T47D (cell line): ENCODE measurements at regions not wholly inside any gene's neighbourhood (a gene's known extent, or its start where the extent isn't known, plus 50 kb on each side); places are given as distances from the start of the nearest gene placed in this dataset.
"Not testable (repeated sequence)": the region's sequence is repeated elsewhere in the genome, so short reads cannot be mapped to it uniquely, and the experiment has no call there.

Source experiments
- DNase-seq, 2 experiments: peaks; one replicate each; pipeline versions ENCODE4 v3.0.0 to v3.0.0-alpha.2; 2011 to 2012; ENCODE audit warnings: low read depth in 1 of 2, low spot score in 1 of 2
- JUND ChIP-seq: IDR thresholded peaks from 2 replicates; pipeline ENCODE4 v1.6.1; 2012; ENCODE audit warnings: low read depth
- in situ Hi-C: cut with HindIII; loops from 2 replicates; pipeline ENCODE4 v1.10.0; 2016; ENCODE audit warnings: low sequenced_read_pairs, low pct_unique_long_range_greater_than_20kb

DNA sequence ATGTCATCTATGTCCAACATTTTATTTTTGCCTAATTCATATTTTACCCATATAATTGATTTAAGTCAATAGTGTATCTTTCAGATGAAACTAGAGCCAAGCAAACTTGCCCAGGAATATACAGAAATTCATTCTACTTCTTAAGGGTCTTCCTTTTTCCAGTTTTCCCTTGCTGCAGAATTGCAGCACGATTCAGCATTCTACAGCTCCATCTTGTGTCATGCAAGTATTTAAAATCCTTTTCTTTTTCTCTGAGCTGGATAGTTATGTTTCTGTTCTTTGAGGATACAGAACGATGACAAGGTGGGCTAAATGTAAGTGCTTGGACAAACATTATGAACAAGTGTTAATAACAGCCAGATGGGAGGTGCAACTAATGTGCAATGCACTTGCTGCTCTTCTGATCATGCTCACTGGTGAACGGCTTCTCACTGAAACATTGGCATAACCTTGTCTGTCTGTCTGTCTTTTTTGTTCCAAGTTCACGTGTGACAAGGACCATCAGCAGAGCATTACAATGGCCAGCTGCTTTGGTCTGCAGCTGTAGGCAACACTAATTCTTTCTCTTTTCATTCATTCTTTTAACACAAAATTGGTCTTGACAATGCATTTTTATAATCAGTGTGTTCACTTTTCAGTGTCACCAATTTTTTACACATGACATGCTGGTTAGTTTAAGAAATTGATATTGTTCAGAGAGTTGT is 1821.7 kb downstream of the ARAP2 start:
- in situ Hi-C loops, result no loop called here
- no peak for TF ChIP-seq JUND
- DNase-seq, result peak in 1 of 2 experiments; percentile 15

DNA sequence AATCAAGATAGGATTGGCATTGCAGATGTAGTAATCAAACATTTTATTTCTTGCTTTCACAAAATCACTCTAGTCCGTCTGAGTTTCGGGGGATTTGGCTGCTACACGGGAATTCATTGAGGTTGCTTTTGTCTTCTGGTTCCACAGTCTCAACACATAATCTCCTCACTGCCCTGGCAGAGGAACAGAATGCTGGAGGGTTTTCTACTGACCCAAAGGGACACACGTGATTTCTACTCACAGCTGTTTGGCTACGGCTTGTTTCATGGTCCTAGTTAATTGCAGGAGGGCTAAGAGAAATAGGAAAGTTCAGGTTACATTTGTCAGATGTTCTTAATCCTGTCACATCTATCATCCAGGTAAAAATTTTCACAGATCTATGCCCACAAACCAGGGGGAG is 1811.6 kb downstream of the ARAP2 start:
- no peak for DNase-seq
- TF ChIP-seq JUND, result no peak
- in situ Hi-C loops, result no loop called here

DNA sequence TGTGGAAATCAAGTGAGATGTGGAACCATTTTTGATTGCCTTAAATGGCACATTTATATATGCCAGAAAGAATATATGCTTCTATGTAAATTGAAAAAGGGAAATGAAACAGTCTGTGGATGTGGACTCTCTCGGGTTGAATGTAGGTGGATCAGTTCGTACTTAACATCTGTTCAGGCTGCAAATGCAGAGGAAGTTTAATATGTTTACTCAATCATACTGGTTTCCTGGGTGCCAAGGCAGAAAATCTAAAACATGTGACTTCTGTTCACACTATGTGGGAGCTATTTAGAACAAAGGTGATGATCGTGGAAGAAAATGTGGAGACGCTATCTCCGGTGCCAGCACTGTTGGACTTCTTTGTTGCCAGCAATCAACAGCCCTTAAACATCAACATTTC is 1809.9 kb downstream of the ARAP2 start:
- DNase-seq, in situ Hi-C loops: not testable (repeated sequence)

DNA sequence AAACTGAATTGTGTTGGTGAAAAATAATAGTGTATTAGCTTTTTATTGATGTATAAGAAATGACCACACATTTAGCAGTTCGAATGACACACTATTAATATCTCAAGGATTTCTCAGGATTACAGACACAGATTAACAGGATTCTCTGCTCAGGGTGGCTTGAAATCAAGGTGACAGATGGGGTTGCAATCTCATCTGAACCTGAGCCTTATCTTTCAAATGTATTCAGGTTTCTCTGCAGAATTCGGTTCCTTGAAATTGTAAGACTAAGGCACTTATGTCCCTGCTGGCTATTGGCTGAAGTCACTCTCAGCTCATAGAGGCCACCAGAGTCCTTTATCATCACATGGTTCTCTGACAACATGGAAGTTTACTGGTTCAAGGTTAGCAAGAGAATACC is 1780.1 kb downstream of the ARAP2 start:
- DNase-seq, result no peak
- TF ChIP-seq JUND, result no peak
- in situ Hi-C loops, result no loop called here

DNA sequence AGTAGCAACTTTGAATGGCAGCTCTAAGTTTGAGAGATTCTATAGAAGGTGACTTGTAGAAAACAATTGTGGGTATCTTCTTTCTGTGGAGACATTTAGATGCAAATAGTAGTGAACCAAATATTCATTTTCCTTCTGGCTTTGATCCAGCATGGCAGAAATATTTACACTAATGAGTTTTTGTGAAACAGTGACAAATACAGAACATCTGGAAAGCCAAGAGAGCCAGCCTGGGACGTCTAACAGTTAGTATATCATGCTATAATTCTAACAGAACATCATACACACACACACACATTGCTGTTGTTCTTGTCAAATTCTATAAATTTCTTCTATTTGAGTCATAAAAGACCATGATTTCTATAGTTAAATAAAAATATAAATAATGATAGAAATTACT is 1777.9 kb downstream of the ARAP2 start:
- in situ Hi-C loops, result no loop called here
- no peak for TF ChIP-seq JUND
- DNase-seq, result no peak

DNA sequence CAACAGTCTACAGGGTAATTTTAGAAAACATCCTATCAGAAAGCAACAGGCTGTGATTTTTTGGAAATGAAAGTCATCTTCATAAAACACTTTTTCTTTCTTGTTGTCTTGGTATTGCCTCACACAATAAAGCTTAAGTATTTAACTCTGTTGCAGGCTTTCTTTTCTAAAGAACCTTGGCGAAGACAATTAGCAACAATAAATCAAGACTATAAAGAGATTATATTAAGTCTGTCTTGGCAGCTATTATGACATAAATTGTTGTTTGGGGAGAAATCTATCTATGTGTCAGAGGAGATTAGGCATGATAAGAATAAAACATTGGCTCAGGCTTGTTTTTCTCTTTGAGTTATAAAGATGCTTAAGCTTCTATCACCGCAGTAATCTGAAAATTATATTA is 1774.8 kb downstream of the ARAP2 start:
- no peak for TF ChIP-seq JUND
- no peak for DNase-seq
- in situ Hi-C loops, result no loop called here

DNA sequence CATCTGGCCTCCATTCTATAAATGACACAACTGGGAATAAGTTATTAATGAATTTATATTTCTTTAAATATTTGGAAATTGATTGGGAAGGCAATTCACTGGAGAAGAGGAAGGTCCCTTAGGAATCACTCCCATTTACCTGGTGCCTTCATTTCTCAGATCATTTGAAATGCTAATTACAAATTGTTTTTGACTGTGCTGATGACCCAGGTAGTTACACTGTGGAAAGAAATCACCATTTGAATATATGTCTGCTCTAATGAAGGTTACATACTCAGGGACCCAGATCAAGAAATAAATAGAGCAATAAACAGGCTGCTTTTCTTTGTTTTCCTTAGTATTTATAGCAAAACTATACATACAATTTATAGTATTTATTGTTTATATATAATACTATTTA is 1759.1 kb downstream of the ARAP2 start:
- in situ Hi-C loops, result no loop called here
- no peak for DNase-seq
- TF ChIP-seq JUND, result no peak

DNA sequence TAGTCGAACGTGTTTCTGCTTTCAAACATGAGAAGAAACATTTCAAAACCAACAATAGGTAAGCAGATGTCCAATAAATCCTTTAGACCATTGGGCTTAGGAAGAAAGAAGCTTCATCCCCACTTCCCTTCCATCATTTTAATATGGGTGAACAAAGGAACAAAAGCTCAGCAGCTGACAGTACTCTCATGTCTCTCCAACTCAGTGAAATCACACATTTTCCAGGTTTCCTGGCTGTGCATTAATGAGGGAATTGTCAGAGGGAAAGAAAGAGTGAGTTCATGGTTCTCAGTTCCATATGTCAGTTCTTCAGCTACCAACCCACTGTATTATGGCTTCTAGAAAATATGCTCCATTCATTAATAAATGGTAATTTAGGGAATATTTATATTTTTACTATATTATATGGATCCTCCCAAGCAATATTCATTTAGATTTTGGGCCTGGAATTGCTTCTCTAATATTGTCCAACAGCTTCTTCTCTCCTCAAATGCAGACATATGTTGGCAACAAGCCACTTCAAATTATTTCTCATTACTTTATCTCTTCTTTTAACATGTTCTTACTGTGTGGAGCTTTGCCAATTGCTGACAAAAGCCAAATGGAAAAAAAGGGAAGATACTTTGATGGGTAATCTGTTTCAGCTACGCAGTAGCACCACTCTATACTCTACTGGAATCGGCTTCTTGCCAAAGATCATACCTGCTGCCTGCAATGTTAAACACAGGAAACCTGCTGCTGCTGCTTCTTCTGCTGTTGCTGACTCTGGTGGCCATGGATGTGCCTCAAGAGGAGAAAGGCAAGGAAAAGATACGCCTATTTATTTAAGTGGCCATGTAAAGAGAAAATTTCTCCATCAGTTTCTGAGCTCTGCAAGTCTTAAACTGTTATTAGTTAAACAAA is 1757.6 kb downstream of the ARAP2 start:
- no peak for DNase-seq
- in situ Hi-C loops, result no loop called here
- TF ChIP-seq JUND, result no peak

DNA sequence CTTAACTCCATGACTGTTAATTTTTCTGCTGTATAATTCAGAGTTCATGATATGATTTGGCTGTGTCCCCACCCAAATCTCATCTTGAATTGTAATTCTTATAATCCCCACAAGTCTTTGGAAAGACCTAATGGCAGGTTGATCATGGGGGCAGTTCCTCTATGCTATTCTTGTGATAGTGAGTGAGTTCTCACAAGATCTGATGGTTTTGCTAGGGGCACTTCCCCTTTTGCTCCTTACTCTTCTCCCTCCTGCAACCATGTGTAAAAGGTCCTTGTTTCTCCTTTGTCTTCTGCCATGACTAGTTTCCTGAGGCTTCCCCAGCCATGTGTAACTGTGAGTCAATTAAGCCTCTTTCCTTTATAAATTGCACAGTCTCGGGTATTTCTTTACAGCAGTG is 1751.9 kb downstream of the ARAP2 start:
- in situ Hi-C loops, result no loop called here
- no peak for DNase-seq
- no peak for TF ChIP-seq JUND

DNA sequence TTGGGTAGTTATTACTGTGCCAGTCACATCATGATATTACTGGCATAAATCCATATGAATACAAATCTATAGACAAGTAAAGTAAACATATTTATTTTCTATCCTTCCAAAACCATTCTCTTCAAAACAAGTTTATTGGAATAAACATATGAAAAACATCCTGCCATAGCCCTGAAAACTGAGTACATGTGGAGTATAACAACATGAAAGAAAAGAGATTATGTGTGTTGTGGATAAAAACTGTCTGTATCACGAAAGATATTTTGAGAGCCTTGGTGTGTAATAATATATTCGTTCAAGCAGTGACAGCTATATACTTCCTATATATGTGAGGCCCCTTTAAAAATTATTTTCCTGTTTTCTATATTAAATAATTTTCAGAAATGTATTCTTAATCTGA is 1742.2 kb downstream of the ARAP2 start:
- in situ Hi-C loops, result no loop called here
- DNase-seq, result no peak
- TF ChIP-seq JUND, result no peak

DNA sequence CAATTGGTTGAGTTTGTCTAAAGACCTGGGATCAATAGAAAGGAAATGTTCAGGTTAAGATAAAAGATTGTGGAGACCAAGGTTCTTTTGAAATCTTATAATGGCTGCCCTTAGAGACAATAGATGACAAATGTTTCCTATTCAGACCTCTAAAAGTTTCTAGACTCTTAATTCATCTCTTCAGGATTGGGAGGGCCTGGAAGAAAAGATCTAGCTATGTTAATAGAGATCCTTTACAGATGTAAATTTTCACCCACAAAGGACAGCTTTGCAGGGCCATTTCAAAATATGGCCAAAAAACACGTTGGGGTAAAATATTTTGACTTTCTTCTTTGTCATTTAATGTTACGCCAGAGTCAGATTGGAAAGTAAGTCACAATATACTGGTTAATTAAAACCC is 1739.6 kb downstream of the ARAP2 start:
- DNase-seq, in situ Hi-C loops: not testable (repeated sequence)

DNA sequence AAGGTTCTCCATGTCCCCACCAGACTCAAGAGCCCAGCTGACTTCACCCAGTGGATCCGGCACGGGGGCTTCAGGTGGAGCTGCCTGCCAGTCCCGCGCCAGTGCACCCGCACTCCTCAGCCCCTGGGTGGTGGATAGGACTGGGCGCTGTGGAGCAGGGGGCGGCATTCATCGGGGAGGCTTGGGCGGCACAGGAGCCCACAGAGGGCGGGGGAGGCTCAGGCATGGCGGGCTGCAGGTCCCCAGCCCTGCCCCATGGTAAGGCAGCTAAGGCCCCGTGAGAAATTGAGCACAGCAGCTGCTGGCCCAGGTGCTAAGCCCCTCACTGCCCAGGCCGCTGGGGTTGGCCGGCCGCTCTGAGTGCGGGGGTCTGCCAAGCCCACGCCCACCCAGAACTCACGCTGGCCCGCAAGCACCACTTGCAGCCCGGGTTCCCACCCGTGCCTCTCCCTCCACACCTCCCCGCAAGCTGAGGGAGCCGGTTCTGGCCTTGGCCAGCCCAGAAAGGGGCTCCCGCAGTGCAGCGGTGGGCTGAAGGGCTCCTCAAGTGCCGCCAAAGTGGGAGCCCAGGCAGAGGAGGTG is 1737.7 kb downstream of the ARAP2 start:
- in situ Hi-C loops, DNase-seq: not testable (repeated sequence)

DNA sequence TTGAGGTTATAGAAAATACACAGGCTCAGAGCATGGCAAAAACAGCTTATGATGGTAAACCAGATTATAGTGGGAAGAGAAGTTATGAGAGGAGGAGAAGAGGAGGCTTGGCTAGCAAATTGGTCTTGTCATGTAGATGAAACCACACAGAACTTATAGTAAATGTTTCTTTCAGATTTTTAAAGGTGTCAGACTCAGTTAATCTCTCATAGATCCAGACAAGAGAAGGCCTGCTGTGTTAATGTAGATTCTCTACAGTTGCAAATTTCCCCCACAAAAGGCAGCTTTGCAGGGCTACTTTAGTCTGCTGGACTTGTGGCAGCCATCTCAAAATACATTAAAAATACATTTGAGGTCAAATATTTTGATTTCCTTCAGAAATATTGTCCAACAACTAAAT is 1731.7 kb downstream of the ARAP2 start:
- DNase-seq, result no peak
- in situ Hi-C loops, result no loop called here
- no peak for TF ChIP-seq JUND
